K562 (cell line): ENCODE measurements at regions not wholly inside any gene's neighbourhood (a gene's known extent, or its start where the extent isn't known, plus 50 kb on each side); places are given as distances from the start of the nearest gene placed in this dataset.

Experiments used
- ATAC-seq: fragments of 200-7000 bp; cut with Tn5 transposase; 3 replicates; pipeline ENCODE4 v1.9.1; 2020; ENCODE audit warnings: moderate library complexity
- BruUV-seq: library from RNA; stranded (reverse); fragments of 400-500 nt; replicated peaks from 2 replicates; lab custom pipeline; 2021; lab: Mats Ljungman, UMichigan
- CTCF ChIA-PET: fragments of 300-600 bp; formaldehyde crosslinking; extraction: SDS; loops from one replicate; lab custom pipeline; 2021; ENCODE audit warnings: low intra/inter-chr PET ratio; lab: Yijun Ruan, JAX
- POLR2A ChIA-PET: fragments of 300-600, 350-650 bp; sonication (Branson Sonifier 250); formaldehyde crosslinking; extraction: SDS; loops from one replicate; lab custom pipeline; 2021; ENCODE audit warnings: antibody characterized with exemption, inconsistent platforms; lab: Yijun Ruan, JAX
- DNase-seq, 4 experiments: peaks; one replicate each; pipeline versions ENCODE4 v3.0.0 to v3.0.0-alpha.2; 2011 to 2018; ENCODE audit warnings: low spot score in 3 of 4, mixed read lengths in 3 of 4; ENCODE audit errors: extremely low read depth in 1 of 4
- FAIRE-seq: peaks from 2 replicates; lab custom pipeline; 2011; peaks lifted over from hg19 to GRCh38; lab: Jason Lieb, UNC
- H2AFZ ChIP-seq: 2 replicates; pipeline ENCODE4 v1.6.0; 2011; ENCODE audit warnings: low read depth, low read length, control low read depth, inconsistent platforms
- H3K27ac ChIP-seq: fragments of 200-600 bp; 3 replicates; pipeline ENCODE4 v1.8.0; 2011; ENCODE audit warnings: low read depth, mild to moderate bottlenecking, control low read depth, inconsistent platforms, low read length, moderate library complexity, mixed read lengths; ENCODE audit errors: extremely low read depth
- H3K27me3 ChIP-seq, 2 experiments: fragments of 300-600 bp in 1 of 2; 2 replicates in 1 of 2; 3 replicates in 1 of 2; pipeline versions ENCODE4 v1.6.0 to v1.8.0; 2011; ENCODE audit warnings: inconsistent platforms in 2 of 2, low read length in 2 of 2, mild to moderate bottlenecking in 1 of 2, mixed read lengths in 1 of 2, moderate library complexity in 1 of 2; ENCODE audit not compliant: control insufficient read depth in 2 of 2, insufficient read depth in 2 of 2
- H3K36me3 ChIP-seq: fragments of 300-600 bp; 3 replicates; pipeline ENCODE4 v1.8.0; 2011; ENCODE audit warnings: mild to moderate bottlenecking, low read length, inconsistent platforms; ENCODE audit not compliant: control insufficient read depth, insufficient read depth
- H3K4me1 ChIP-seq, 2 experiments: fragments of 200-600 bp in 1 of 2; replicated peaks in 1 of 2; 2 replicates in 1 of 2; 3 replicates in 1 of 2; pipeline versions ENCODE4 v1.5.1 to v1.8.0; 2011; ENCODE audit warnings: inconsistent platforms in 2 of 2, low read length in 2 of 2, mild to moderate bottlenecking in 1 of 2, mixed read lengths in 1 of 2, moderate library complexity in 1 of 2; ENCODE audit not compliant: control insufficient read depth in 2 of 2, insufficient read depth in 2 of 2
- H3K4me2 ChIP-seq: 2 replicates; pipeline ENCODE4 v1.6.1; 2011; ENCODE audit warnings: low read length, control low read depth, inconsistent platforms, mixed read lengths; ENCODE audit not compliant: insufficient read depth
- H3K4me3 ChIP-seq: fragments of 200-600 bp; sonication (generic), shearing (Covaris generic); 2 replicates; pipeline ENCODE4 v1.5.1; 2016; ENCODE audit warnings: control low read depth, inconsistent platforms
- H3K79me2 ChIP-seq: fragments of 200-600 bp; 3 replicates; pipeline ENCODE4 v1.8.0; 2011; ENCODE audit warnings: low read length, inconsistent platforms; ENCODE audit not compliant: control insufficient read depth, insufficient read depth
- H3K9ac ChIP-seq, 2 experiments: 2 replicates each; pipeline versions ENCODE4 v1.6.0 to v1.6.1; 2011; ENCODE audit warnings: low read depth in 2 of 2, low read length in 2 of 2, control low read depth in 1 of 2, inconsistent platforms in 1 of 2, mild to moderate bottlenecking in 1 of 2, mixed read lengths in 1 of 2; ENCODE audit not compliant: insufficient read depth in 1 of 2
- H3K9me1 ChIP-seq: one replicate; pipeline ENCODE4 v1.6.0; 2011; ENCODE audit warnings: inconsistent platforms, mild to moderate bottlenecking, low read length, moderate library complexity; ENCODE audit not compliant: control insufficient read depth, insufficient read depth
- H3K9me3 ChIP-seq: replicated peaks from 2 replicates; pipeline ENCODE4 v1.5.1; 2011; ENCODE audit warnings: low read depth, low read length, inconsistent platforms; ENCODE audit not compliant: control insufficient read depth, insufficient read depth
- H4K20me1 ChIP-seq: replicated peaks from 2 replicates; pipeline ENCODE4 v1.6.1; 2011; ENCODE audit warnings: low read length, inconsistent platforms, mixed read lengths; ENCODE audit not compliant: control insufficient read depth, insufficient read depth
- AFF1 ChIP-seq, 2 experiments: fragments of 450-650 bp; IDR thresholded peaks; 2 replicates each; pipeline ENCODE4 v1.6.1; 2018; ENCODE audit warnings: mild to moderate bottlenecking in 2 of 2, low read depth in 1 of 2; ENCODE audit not compliant: partially characterized antibody in 2 of 2
- CEBPB ChIP-seq: fragments of 450-650 bp; IDR thresholded peaks from 2 replicates; pipeline ENCODE4 v1.6.1; 2016; ENCODE audit warnings: missing genetic modification characterization, missing compliant biosample characterization
- E2F5 ChIP-seq: sonication (generic); formaldehyde crosslinking; IDR thresholded peaks from 2 replicates; pipeline ENCODE4 v1.8.0; 2022; ENCODE audit warnings: mild to moderate bottlenecking, missing genetic modification reagents
- FOS ChIP-seq: IDR thresholded peaks from 3 replicates; pipeline ENCODE4 v1.6.1; 2011; ENCODE audit not compliant: insufficient read length; ENCODE audit errors: extremely low read depth
- HDAC2 ChIP-seq: fragments of 450-650 bp; IDR thresholded peaks from 2 replicates; pipeline ENCODE4 v1.6.1; 2016; ENCODE audit warnings: mild to moderate bottlenecking
- PHF8 ChIP-seq: fragments of 200-600 bp; sonication (generic); IDR thresholded peaks from 2 replicates; pipeline ENCODE4 v1.6.1; 2012; ENCODE audit warnings: mixed run types, mild to moderate bottlenecking, inconsistent platforms, low read length, moderate library complexity, borderline replicate concordance
- PKNOX1 ChIP-seq: fragments of 450-650 bp; IDR thresholded peaks from 2 replicates; pipeline ENCODE4 v1.6.1; 2016
- PRPF4 ChIP-seq: fragments of 200-400 bp; formaldehyde crosslinking; IDR thresholded peaks from one replicate; pipeline ENCODE4 v1.6.1; 2017; ENCODE audit warnings: low read length, low read depth, mild to moderate bottlenecking; ENCODE audit not compliant: insufficient read depth, poor library complexity, severe bottlenecking
- ZEB2 ChIP-seq: fragments of 450-650 bp; IDR thresholded peaks from 2 replicates; pipeline ENCODE4 v1.6.1; 2016
- ZNF274 ChIP-seq: IDR thresholded peaks from 2 replicates; pipeline ENCODE4 v1.6.1; 2011; ENCODE audit warnings: low read depth, mild to moderate bottlenecking, low read length, moderate library complexity, borderline replicate concordance
- ZNF282 ChIP-seq: sonication (generic); formaldehyde crosslinking; IDR thresholded peaks from 2 replicates; pipeline ENCODE4 v1.8.1; 2023; ENCODE audit warnings: missing genetic modification reagents
- ZNF316 ChIP-seq: fragments of 450-650 bp; IDR thresholded peaks from 2 replicates; pipeline ENCODE4 v1.6.1; 2016
- WGBS: fragments of 100-300 bp; shearing (Covaris generic); methylation state at CpG from one replicate; pipeline ENCODE4 v1.1.6; 2016; ENCODE audit warnings: low coverage, mixed read lengths; ENCODE audit not compliant: insufficient coverage; ENCODE audit errors: missing lambda C conversion rate; 5-methylcytosine and 5-hydroxymethylcytosine counted together
- in situ Hi-C: fragments of 300-500 bp; cut with MboI; formaldehyde crosslinking; loops from 4 replicates; pipeline ENCODE4 v1.15.0; 2018; ENCODE audit warnings: inconsistent platforms, mixed read lengths
- intact Hi-C: fragments of 100-400 bp; cut with micrococcal nuclease; formaldehyde crosslinking; loops from 2 replicates; pipeline ENCODE4 v1.14.2; 2022

GRCh38 chr3:144415492-144415891 lies 443.9 kb downstream of the DIPK2A start:
- H3K27ac ChIP-seq, result no peak overlapping the region
- no peak overlapping the region for H3K4me2 ChIP-seq
- no peak for TF ChIP-seq ZNF274
- no peak for TF ChIP-seq ZNF282
- no peaks in the 10 kb centered on the region for H3K4me1 ChIP-seq
- H3K27me3 ChIP-seq, result no peaks in the 10 kb centered on the region
- no peak overlapping the region for H3K4me3 ChIP-seq
- ChIA-PET POLR2A (no interaction called here), CTCF (no interaction called here)
- H3K9me3 ChIP-seq, result no peaks in the 10 kb centered on the region; the same call in none of the 2 replicates
- no peak overlapping the region for H3K9ac ChIP-seq
- no peaks in the 10 kb centered on the region for H3K79me2 ChIP-seq
- intact Hi-C loops (no loop called here), in situ Hi-C loops (no loop called here)
- H3K9me1 ChIP-seq, result no peaks in the 10 kb centered on the region
- H2AFZ ChIP-seq, result no peak overlapping the region
- BruUV-seq, result no TSS peak
- FAIRE-seq (no peak), ATAC-seq (no peak), DNase-seq (no peak)
- 0% methylated on average over 1 of the region's 1 CpG for WGBS
- H4K20me1 ChIP-seq, result no peaks in the 10 kb centered on the region
- no peaks in the 10 kb centered on the region for H3K36me3 ChIP-seq

- TF ChIP-seq PKNOX1 (no peak), ZEB2 (no peak), ZNF316 (no peak), E2F5 (CRISPR knock-in tag) (no peak), CEBPB (tag) (no peak), AFF1 (IDR thresholded peaks at IDR 0.05; ENCODE audit: low read depth in 1 of 2, partially characterized antibody in 2 of 2) (no peak), PRPF4 (no peak), FOS (no peak), HDAC2 (no peak), PHF8 (no peak)
- TF ChIP-seq, all 486 proteins: peak for 0
- ATAC-seq, result no peak
- BruUV-seq, result no TSS peak
- no peak overlapping the region for H2AFZ ChIP-seq
- no peaks in the 10 kb centered on the region for H3K27me3 ChIP-seq
- no peak overlapping the region for H3K9ac ChIP-seq
- intact Hi-C loops (no loop called here), in situ Hi-C loops (no loop called here)
- no peak for FAIRE-seq
- POLR2A ChIA-PET, result no interaction called here
- CTCF ChIA-PET, result no interaction called here
- H3K4me1 ChIP-seq, result no peaks in the 10 kb centered on the region
- no peaks in the 10 kb centered on the region for H4K20me1 ChIP-seq
- H3K9me3 ChIP-seq, result no peaks in the 10 kb centered on the region
- no peak for DNase-seq
- H3K36me3 ChIP-seq, result no peaks in the 10 kb centered on the region
- H3K4me2 ChIP-seq, result no peak overlapping the region
- no peaks in the 10 kb centered on the region for H3K79me2 ChIP-seq
- no peak overlapping the region for H3K27ac ChIP-seq
- 0% methylated on average over 4 of the region's 4 CpGs for WGBS
- no peak overlapping the region for H3K4me3 ChIP-seq
- no peaks in the 10 kb centered on the region for H3K9me1 ChIP-seq
These were observed 453.0 kb downstream of the DIPK2A start for GRCh38 chr3:144424606-144425005.
